ENCODE measurements at regions not wholly inside any gene's neighbourhood (a gene's known extent, or its start where the extent isn't known, plus 50 kb on each side); places are given as distances from the start of the nearest gene placed in this dataset.

DNA sequence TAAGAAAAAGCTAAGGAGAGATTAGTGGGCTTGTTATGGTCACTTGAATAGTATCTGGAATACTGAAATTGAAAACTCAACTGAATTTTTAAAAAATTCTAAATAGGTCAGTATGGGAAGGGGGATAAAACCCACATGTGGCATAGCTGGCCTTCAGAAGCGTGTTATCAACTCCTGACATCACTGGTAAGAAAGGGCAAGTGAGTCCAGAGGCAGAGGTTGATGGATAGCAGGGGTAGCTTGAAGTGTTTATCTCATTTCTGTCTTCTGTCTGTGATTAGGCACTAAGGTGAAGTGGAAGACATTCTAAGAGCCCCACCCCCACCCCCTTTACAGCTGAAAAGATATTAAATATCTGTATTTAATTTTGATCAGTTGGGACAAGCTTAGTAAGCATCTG, 261.4 kb upstream of the TMTC1 start:
- TF ChIP-seq, protein P1, sequence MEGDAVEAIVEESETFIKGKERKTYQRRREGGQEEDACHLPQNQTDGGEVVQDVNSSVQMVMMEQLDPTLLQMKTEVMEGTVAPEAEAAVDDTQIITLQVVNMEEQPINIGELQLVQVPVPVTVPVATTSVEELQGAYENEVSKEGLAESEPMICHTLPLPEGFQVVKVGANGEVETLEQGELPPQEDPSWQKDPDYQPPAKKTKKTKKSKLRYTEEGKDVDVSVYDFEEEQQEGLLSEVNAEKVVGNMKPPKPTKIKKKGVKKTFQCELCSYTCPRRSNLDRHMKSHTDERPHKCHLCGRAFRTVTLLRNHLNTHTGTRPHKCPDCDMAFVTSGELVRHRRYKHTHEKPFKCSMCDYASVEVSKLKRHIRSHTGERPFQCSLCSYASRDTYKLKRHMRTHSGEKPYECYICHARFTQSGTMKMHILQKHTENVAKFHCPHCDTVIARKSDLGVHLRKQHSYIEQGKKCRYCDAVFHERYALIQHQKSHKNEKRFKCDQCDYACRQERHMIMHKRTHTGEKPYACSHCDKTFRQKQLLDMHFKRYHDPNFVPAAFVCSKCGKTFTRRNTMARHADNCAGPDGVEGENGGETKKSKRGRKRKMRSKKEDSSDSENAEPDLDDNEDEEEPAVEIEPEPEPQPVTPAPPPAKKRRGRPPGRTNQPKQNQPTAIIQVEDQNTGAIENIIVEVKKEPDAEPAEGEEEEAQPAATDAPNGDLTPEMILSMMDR (IDR thresholded peaks at IDR 0.05; ENCODE audit: poor library complexity) = no peak
- TF ChIP-seq EZH2 (IDR thresholded peaks at IDR 0.05; ENCODE audit: borderline replicate concordance) (no peak), EZH2phosphoT487 (IDR thresholded peaks at IDR 0.05; ENCODE audit: low read depth, severe bottlenecking, unreplicated experiment) (no peak)
